ENCODE measurements at regions not wholly inside any gene's neighbourhood (a gene's known extent, or its start where the extent isn't known, plus 50 kb on each side); places are given as distances from the start of the nearest gene placed in this dataset.
"Not testable (repeated sequence)": the region's sequence is repeated elsewhere in the genome, so short reads cannot be mapped to it uniquely, and the experiment has no call there.

GRCh38 chr1:203401199-203401877, 50.4 kb upstream of the FMOD start:
- CTCF ChIA-PET, result interaction anchor here (0.8 kb wide), 1 partner anchor 22 kb away, joined by 3 read pairs; no protein-coding TSS in a partner anchor
- Mint-ChIP-seq H3K9me3 (no peaks in the 10 kb centered on the region), H3K4me3 (no peak overlapping the region)

GRCh38 chr1:203402152-203402551, 51.2 kb upstream of the FMOD start:
- no peaks in the 10 kb centered on the region for H3K4me1 Mint-ChIP-seq
- H3K9me3 Mint-ChIP-seq, result no peaks in the 10 kb centered on the region
- CTCF ChIA-PET, result no interaction called here
- DNase-seq, result no peak
- H3K27ac Mint-ChIP-seq, result no peak overlapping the region
- no peaks in the 10 kb centered on the region for H3K36me3 Mint-ChIP-seq (ENCODE audit: low read depth)
- POLR2A ChIA-PET, result no interaction called here
- peaks cover 23% of the 10 kb centered on the region for H3K27me3 Mint-ChIP-seq
- no peak overlapping the region for H3K4me3 Mint-ChIP-seq

More at GRCh38 chr1:203401199-203401877, 50.4 kb upstream of the FMOD start:
- peaks cover 27% of the 10 kb centered on the region for H3K27me3 Mint-ChIP-seq
- H3K4me1 Mint-ChIP-seq, result no peaks in the 10 kb centered on the region
- POLR2A ChIA-PET, result no interaction called here
- H3K27ac Mint-ChIP-seq, result no peak overlapping the region
- no peaks in the 10 kb centered on the region for H3K36me3 Mint-ChIP-seq (ENCODE audit: low read depth)
- DNase-seq, result no peak

- Mint-ChIP-seq H3K27me3 (peaks cover 23% of the 10 kb centered on the region), H3K4me3 (no peak overlapping the region), H3K36me3 (ENCODE audit: low read depth) (no peaks in the 10 kb centered on the region), H3K9me3 (no peaks in the 10 kb centered on the region), H3K4me1 (no peaks in the 10 kb centered on the region), H3K27ac (no peak overlapping the region)
- no peak for DNase-seq
- POLR2A ChIA-PET, result no interaction called here
- CTCF ChIA-PET, result no interaction called here
Measured at GRCh38 chr1:203402629-203403337, 51.9 kb upstream of the FMOD start.

- no peak for DNase-seq
- Mint-ChIP-seq H3K27me3 (peaks cover 22% of the 10 kb centered on the region), H3K4me3 (no peak overlapping the region), H3K27ac (no peak overlapping the region), H3K36me3 (ENCODE audit: low read depth) (no peaks in the 10 kb centered on the region), H3K9me3 (no peaks in the 10 kb centered on the region), H3K4me1 (no peaks in the 10 kb centered on the region)
- CTCF ChIA-PET, result no interaction called here
- POLR2A ChIA-PET, result no interaction called here
Measured at GRCh38 chr1:203403586-203403985, 52.7 kb upstream of the FMOD start.

GRCh38 chr1:203404546-203404945, 53.6 kb upstream of the FMOD start:
- DNase-seq, result no peak
- Mint-ChIP-seq H3K4me3 (no peak overlapping the region), H3K27me3 (peaks cover 27% of the 10 kb centered on the region), H3K9me3 (no peaks in the 10 kb centered on the region), H3K36me3 (ENCODE audit: low read depth) (no peaks in the 10 kb centered on the region), H3K27ac (no peak overlapping the region), H3K4me1 (no peaks in the 10 kb centered on the region)
- ChIA-PET POLR2A (no interaction called here), CTCF (no interaction called here)

GRCh38 chr1:203405703-203406438, 54.9 kb upstream of the FMOD start:
- H3K36me3 Mint-ChIP-seq (ENCODE audit: low read depth), result no peaks in the 10 kb centered on the region
- DNase-seq, result no peak
- no peaks in the 10 kb centered on the region for H3K9me3 Mint-ChIP-seq
- H3K27ac Mint-ChIP-seq, result no peak overlapping the region
- H3K4me3 Mint-ChIP-seq, result no peak overlapping the region
- H3K27me3 Mint-ChIP-seq, result peaks cover 38% of the 10 kb centered on the region
- ChIA-PET POLR2A (no interaction called here), CTCF (no interaction called here)
- no peaks in the 10 kb centered on the region for H3K4me1 Mint-ChIP-seq

GRCh38 chr1:203406446-203407045, 55.6 kb upstream of the FMOD start:
- Mint-ChIP-seq H3K4me1 (no peaks in the 10 kb centered on the region), H3K27me3 (peaks cover 35% of the 10 kb centered on the region), H3K4me3 (no peak overlapping the region), H3K36me3 (ENCODE audit: low read depth) (no peaks in the 10 kb centered on the region), H3K27ac (no peak overlapping the region), H3K9me3 (no peaks in the 10 kb centered on the region)
- no peak for DNase-seq
- ChIA-PET CTCF (no interaction called here), POLR2A (no interaction called here)

GRCh38 chr1:203407296-203407695, 56.4 kb upstream of the FMOD start:
- DNase-seq, result no peak
- POLR2A ChIA-PET, result no interaction called here
- CTCF ChIA-PET, result no interaction called here
- Mint-ChIP-seq H3K4me1 (no peaks in the 10 kb centered on the region), H3K4me3 (no peak overlapping the region), H3K27ac (no peak overlapping the region), H3K9me3 (no peaks in the 10 kb centered on the region), H3K36me3 (ENCODE audit: low read depth) (no peaks in the 10 kb centered on the region), H3K27me3 (peaks cover 33% of the 10 kb centered on the region)

GRCh38 chr1:203408486-203409481, 57.9 kb upstream of the FMOD start:
- H3K27me3 Mint-ChIP-seq, result peaks cover 39% of the 10 kb centered on the region
- CTCF ChIA-PET, result no interaction called here

GRCh38 chr1:203410182-203410900, 59.4 kb upstream of the FMOD start:
- Mint-ChIP-seq H3K27me3 (peaks cover 42% of the 10 kb centered on the region), H3K4me3 (no peak overlapping the region), H3K9me3 (no peaks in the 10 kb centered on the region), H3K27ac (no peak overlapping the region), H3K4me1 (no peaks in the 10 kb centered on the region), H3K36me3 (ENCODE audit: low read depth) (no peaks in the 10 kb centered on the region)
- ChIA-PET CTCF (interaction anchor here (1.0 kb wide), 1 partner anchor 22 kb away, joined by 3 read pairs; no protein-coding TSS in a partner anchor), POLR2A (no interaction called here)
- no peak for DNase-seq

More at GRCh38 chr1:203408486-203409481, 57.9 kb upstream of the FMOD start:
- Mint-ChIP-seq H3K4me1 (no peaks in the 10 kb centered on the region), H3K4me3 (no peak overlapping the region), H3K9me3 (no peaks in the 10 kb centered on the region), H3K36me3 (ENCODE audit: low read depth) (no peaks in the 10 kb centered on the region), H3K27ac (no peak overlapping the region)
- no peak for DNase-seq
- POLR2A ChIA-PET, result interaction anchor here (0.5 kb wide), 1 partner anchor 910 kb away, joined by 3 read pairs; no protein-coding TSS in a partner anchor

GRCh38 chr1:203411431-203411830, 60.5 kb upstream of the FMOD start:
- DNase-seq; POLR2A ChIA-PET; H3K9me3 Mint-ChIP-seq; H3K27ac Mint-ChIP-seq; H3K4me3 Mint-ChIP-seq; H3K4me1 Mint-ChIP-seq; H3K36me3 Mint-ChIP-seq (ENCODE audit: low read depth): not testable (repeated sequence)
- peaks cover 46% of the 10 kb centered on the region for H3K27me3 Mint-ChIP-seq
- CTCF ChIA-PET, result interaction anchor here (0.6 kb wide), 1 partner anchor 349 kb away, joined by 3 read pairs; no protein-coding TSS in a partner anchor

GRCh38 chr1:203419558-203419957, 56.0 kb upstream of the PRELP start:
- Mint-ChIP-seq H3K9me3 (no peaks in the 10 kb centered on the region), H3K27me3 (peaks cover 19% of the 10 kb centered on the region), H3K4me3 (no peak overlapping the region), H3K4me1 (no peaks in the 10 kb centered on the region), H3K36me3 (ENCODE audit: low read depth) (no peaks in the 10 kb centered on the region), H3K27ac (no peak overlapping the region)
- no peak for DNase-seq
- CTCF ChIA-PET, result no interaction called here
- POLR2A ChIA-PET, result no interaction called here
